Activated CD4-positive, alpha-beta T cell treated with anti-CD3 and anti-CD28 coated beads for 48 hours (primary cell): ENCODE measurements at regions not wholly inside any gene's neighbourhood (a gene's known extent, or its start where the extent isn't known, plus 50 kb on each side); places are given as distances from the start of the nearest gene placed in this dataset.
A peak's percentile ranks its signal among the peaks of the same experiment; 100 is the strongest.

Source experiments
- DNase-seq: peaks from one replicate; pipeline ENCODE4 v3.0.0-alpha.2; 2020

GRCh38 chr19:28920269-28921066 lies 292.5 kb downstream of the UQCRFS1 start:
- no peak for DNase-seq

- DNase-seq: no peak
These were observed 295.3 kb downstream of the UQCRFS1 start for GRCh38 chr19:28917621-28918020.

DNA sequence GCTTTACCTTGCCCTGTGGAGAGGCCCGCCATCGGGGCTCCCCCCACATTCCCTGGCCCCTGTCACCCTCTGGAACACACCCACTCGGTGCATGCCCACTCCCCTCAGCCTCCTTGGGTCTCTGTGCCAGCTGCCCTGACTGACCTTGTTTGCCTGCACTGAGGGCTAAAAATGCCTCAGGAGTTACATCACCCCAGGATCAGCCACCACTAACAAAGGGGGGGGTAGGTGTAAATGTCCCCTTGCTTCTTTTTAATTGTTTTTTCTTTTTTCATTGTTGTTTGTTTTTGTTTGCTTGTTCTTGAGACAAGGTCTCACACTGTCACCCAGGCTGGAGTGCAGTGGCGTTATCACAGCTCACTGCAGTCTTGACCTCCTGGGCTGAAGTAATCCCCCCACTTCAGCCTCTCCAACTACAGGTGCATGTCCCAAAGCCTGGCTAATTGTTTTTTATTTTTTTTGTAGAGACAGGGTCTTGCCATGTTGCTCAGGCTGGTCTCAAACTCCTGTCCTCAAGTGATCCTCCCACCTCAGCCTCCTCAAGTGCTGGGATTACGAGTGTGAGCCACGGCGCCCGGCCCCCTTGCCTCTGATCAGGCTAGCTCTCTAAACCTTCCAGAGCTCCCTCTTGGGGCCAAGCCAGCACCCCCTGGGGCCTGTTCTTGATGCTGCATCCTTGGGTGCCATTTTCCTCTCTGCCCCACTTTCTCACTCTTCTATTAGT lies 297.1 kb downstream of the UQCRFS1 start:
- no peak for DNase-seq

GRCh38 chr19:28915202-28915601 lies 297.7 kb downstream of the UQCRFS1 start:
- no peak for DNase-seq

GRCh38 chr19:28914173-28914572 lies 298.8 kb downstream of the UQCRFS1 start:
- DNase-seq: no peak

DNA sequence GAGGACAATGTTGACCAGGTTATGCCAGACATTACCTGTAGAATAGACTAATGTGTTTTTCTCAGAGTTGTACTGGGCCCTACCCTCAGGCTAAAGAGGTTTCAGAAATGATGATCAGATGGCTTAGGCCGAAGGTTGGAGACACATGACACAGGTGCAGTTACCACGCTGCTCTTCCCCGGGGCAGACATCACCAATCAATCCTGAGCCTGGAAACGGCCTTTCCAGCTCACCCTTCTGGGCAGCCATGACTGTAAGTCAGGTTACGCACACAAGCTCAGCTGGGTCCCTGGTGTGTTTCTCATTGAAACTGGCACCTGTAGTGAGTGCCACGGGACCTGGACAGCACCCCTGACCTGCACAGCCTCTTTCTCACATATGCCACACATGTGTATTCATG lies 299.3 kb downstream of the UQCRFS1 start:
- no peak for DNase-seq

DNA sequence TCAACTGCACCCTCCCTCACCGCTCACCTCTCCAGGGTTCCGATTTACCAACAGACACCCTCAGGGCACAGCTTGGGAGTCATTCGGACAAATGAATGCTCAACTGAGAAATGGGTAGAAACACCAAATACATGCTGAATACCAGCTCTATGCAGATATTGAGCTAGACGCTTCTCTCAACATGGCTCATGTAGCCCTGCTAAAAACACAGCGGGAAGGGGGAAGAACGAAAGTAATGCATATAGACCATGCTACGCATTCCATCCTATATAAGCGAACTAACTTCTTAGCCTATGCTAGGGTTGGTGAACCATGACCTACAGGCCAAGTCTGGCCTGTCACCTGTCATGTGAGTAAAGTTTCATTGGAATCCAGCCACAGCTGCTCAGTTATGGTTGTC lies 304.0 kb downstream of the UQCRFS1 start:
- DNase-seq: no peak

GRCh38 chr19:28907534-28907933 lies 305.4 kb downstream of the UQCRFS1 start:
- no peak for DNase-seq

DNA sequence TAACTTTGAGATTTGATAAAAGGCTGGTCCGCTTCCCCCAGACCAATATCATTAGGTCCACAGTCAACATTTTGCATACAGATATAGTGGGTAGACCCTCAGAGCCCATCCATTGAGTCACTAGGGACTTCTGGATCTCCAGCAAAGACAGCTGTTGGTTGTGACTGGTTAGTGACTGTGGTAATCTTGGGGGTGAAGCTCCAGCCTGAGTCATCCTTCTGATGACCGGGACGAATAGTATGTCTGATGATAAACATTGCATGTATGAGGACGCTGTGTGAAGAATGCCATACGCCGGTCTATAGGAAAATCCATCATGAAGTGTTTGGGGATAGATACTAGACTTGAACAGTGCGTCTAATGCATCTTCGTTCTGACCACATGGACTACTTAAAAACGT lies 307.0 kb downstream of the UQCRFS1 start:
- no peak for DNase-seq

DNA sequence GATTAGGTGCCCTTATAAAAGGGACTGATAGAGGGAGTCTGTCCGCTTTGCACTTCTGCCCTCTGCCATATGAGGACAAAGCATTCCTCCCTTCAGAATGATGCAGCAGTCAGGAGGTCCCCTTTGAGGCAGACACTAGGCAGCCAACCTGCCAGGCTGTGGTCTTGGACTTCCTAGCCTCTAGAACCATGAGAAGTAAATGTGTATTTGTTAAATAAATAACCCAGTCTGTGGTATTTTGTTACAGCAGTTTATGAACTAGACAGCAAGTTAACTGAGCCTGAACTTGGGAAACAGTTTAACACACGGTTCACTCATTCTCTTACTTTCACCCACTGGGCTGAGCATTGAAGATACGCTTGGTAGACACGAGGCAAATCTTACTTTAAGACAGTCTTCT lies 313.2 kb downstream of the UQCRFS1 start:
- no peak for DNase-seq

- no peak for DNase-seq
These were observed 314.7 kb downstream of the UQCRFS1 start for GRCh38 chr19:28898249-28898648.

- no peak for DNase-seq
These were observed 322.8 kb downstream of the UQCRFS1 start for GRCh38 chr19:28889941-28890670.

DNA sequence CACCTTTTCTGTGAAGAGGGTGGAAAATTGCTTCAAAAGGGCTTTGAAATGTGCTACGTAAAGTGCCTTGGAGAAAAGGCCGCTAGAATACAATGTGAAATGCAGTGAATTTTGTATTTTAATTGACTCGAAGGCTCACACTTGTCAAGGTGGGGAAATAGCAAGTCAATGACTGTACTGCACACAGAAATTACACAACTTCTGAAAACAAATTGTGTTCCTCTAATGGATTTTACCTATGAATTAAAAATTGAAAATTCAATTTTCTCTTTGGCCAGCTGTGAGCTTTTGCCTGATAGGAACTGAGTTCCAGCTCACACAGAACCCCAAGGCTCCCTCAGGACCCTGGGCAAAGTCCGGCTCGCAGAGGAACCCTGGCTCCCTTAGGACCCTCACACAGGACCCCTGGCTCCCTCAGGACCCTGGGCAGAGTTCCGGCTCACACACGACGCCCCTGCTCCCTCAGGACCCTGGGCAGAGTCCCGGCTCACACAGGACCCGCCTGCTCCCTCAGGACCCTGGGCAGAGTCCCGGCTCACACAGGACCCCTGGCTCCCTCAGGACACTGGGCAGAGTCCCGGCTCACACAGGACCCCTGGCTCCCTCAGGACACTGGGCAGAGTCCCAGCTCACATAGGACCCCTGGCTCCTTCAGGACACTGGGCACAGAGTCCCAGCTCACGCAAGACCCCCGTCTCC lies 324.9 kb downstream of the UQCRFS1 start:
- no peak for DNase-seq

DNA sequence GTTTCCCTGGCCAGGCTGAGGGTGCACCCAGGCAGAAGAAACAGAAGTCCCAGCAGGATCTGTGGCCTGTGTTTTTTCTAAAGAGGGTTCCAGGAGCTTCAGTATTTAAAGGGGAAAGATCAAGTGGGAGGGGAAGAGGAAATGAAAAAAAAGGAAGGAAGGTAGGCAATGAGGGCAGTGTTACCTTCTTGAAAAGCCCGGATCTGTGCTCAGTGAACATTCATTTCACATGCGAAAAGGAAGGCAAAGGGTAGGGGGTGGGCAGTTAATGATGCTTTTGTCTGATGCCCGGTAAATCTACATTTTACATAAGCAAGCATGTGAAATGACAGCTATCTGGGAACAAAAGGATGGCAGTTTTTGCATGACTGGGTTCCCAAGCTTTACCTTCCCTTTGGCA lies 326.2 kb downstream of the UQCRFS1 start:
- DNase-seq: no peak

DNA sequence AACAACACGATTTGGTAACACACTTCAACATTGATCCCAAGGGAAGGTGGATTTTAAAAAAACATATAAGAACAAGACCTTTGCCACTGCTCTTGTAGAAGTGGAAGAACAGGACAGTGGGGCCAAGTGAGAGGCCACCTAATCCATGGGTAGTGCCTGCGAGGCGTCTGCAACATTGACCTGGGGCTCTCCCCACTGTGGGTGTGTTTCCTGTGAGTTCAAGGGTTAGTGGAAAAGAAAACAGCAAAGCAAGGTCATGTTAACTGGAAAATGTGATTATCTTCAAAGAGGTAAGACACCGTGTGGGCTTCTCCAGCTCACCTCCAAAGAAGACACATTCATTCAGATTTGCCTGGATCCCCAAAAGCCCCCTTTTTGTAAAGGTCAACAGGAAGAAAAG lies 327.0 kb downstream of the UQCRFS1 start:
- DNase-seq: no peak

DNA sequence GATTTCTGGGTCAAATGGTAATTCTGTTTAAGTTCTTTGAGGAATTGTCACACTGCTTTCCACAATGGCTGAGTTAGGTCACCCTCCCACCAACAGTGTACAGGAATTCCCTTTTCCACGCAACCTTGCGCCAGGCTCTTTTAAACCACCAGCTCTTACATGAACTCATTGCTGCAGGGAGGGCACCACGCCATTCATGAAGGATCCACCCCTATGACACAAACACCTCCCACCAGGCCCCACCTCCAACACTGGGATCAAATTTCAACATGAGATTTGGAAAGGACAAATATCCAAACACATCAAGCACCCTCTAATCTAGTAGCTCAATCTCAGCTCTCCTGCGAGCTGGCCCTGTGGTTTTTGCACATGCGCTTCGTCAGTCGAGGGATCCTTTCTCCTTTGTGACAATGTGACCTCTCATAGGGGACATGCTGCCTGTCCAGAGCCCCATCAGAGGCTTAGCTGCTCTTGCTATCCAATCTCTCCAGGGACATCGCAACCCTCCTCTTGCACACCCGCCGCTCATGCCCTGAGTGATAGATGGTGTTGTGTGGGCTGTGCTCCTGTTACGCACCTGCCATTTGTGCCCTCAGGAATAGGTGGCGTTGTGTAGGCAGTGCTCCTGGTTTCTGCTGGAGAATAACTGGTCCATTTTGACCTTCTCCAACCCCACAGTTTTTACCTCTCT lies 328.0 kb downstream of the UQCRFS1 start:
- no peak for DNase-seq

DNA sequence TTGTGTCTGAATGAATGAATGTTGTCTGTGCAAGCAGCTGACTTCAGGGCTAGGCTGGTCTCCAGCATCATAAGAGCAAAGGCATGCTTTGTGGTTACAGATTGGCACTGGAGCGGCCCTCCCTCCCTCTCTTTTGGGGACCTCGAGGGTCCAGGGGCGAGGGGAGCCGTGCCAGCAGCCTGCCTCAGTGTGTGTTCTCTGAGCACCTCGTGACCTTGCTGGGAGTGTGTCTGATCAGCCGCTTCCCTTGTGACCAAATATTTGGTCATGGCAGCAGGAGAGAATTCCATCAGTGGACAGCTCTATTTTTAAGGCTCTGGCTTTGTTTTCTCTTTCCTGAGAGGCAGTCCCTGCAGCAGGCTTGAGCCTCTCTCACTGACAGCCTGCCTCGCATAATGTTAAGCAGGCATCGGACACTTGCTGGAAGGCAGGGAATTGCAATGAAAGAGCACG lies 329.7 kb downstream of the UQCRFS1 start:
- DNase-seq: no peak

DNA sequence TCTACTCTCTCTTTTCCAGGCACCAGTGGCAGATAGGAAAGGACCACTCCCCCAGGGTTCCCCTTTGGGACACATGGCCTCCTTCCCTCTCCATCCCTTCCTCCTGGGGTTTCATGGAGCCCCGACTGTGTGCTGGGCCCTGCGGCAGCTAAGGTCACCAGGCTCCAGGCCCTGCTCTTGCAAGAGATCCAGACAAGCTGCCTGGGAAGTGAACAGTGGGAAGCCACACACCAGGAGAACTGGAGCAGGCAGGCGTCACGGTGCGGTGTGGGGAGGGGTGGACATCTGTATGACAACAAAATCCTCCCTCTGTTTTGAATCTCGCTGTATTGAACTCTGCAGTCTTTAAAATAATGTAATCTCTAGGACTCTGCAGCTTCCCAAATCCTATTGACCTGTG lies 330.1 kb downstream of the UQCRFS1 start:
- no peak for DNase-seq

GRCh38 chr19:28881616-28882015 lies 331.3 kb downstream of the UQCRFS1 start:
- DNase-seq: no peak

DNA sequence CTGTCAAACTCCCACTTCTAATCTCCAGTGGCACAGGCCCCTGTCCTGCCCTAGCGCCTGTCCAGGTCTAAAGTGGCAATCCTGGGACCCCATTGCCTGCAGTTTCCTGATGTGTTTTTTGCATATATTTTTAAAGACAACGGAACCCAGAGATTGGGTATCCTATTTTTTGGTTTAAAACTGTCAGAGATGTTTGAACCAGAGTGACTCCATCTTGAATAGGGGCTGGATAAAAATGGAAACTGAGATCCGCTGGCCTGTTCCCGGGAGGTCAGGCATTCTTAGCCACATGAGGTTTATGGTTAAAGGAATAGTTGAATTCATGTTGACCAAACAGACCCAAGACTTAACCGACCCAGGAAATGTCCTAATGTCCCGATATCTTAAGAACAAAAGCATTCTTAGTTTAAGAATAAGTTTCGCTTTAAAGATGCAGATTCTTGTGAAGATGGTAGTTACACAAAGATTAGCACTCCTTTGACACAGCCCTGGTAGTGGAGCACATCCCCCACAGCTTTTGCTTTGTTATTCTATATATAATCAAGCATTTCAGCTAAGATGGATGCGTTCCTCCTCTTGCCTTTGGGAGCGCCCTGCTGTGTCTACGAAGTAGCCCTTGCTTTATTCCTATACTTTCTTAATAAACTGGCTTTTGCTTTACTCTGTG lies 332.1 kb downstream of the UQCRFS1 start:
- no peak for DNase-seq

DNA sequence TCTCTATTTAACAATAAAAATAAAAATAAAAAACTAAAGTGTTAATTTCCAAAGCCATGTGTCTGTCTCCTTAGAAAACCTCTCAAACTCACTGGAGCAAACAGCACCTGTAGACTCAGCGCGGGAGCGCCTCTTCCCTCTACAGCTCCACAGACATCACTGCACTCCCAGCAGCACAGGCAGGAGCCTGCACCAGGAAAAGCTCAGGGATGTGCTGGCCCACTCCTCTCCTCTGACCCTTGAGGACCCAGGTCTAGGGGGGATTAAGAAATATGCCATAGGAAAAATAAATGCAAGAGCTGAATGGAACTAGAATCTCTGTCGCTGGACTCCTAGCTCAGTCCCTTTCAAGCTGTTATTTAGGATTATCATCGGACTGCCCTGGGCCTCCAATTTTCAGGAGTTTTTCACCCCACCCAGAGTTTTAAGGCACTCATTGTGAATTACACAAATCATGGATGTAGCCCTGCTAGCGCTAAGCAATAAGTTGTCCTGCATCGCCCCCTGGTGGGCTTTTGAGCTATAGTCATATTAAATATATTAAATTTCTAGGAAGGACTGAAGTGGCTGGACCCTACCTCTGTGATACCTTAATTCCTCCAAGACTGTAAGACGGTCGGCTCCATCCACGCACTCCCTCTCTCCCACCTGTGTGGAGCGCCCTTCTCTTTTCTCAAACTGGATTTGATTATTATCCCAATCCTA lies 333.9 kb downstream of the UQCRFS1 start:
- peak; percentile 78 for DNase-seq
